ENCODE measurements at regions not wholly inside any gene's neighbourhood (a gene's known extent, or its start where the extent isn't known, plus 50 kb on each side); places are given as distances from the start of the nearest gene placed in this dataset.
"Not testable (repeated sequence)": the region's sequence is repeated elsewhere in the genome, so short reads cannot be mapped to it uniquely, and the experiment has no call there.

DNA sequence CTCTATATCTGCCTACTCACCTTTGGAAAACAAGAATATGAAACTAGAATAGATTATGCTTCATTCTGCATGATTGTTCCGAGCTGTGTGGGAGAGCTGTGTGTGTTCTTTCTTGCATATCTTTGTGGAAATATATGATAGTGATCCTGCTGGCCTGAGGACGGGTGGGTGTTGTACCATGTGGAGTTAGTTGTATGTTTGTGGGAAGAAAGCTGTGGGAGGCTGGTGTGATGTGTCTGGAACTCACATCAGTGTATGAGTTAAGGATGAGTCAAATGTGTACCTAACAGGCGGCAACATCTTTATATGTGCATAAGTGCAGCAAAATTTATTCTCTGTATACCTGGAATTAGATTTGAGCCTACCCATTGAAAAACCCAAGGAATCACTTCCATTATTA is 208.1 kb upstream of the ADGRL3 start:
- WGBS (ENCODE audit: extremely low coverage, insufficient coverage, low lambda C conversion rate) = no CpG with 5 or more reads among the region's 3 CpGs
- Histone ChIP-seq H2BK120ac (ENCODE audit: low read depth, low read length) (no peak overlapping the region), H2BK5ac (ENCODE audit: low read length) (no peak overlapping the region), H3K9ac (ENCODE audit: low read length) (no peak overlapping the region), H3K4me2 (ENCODE audit: low read length) (no peak overlapping the region), H3K56ac (ENCODE audit: low read length) (no peak overlapping the region), H3K4me3 (ENCODE audit: low read length) (no peak overlapping the region), H4K5ac (ENCODE audit: low read length) (no peak overlapping the region), H3K18ac (ENCODE audit: low read length) (no peak overlapping the region), H3K27me3 (ENCODE audit: insufficient read depth, low read length, poor library complexity) (no peaks in the 10 kb centered on the region), H2AK5ac (ENCODE audit: low read length) (no peak overlapping the region), H4K8ac (ENCODE audit: low read depth, low read length) (no peak overlapping the region), H2BK15ac (replicated peaks; ENCODE audit: low read depth) (no peak overlapping the region), H3K79me2 (ENCODE audit: control insufficient read depth, insufficient read depth, low read length) (no peaks in the 10 kb centered on the region), H3K4ac (ENCODE audit: low read depth, low read length) (no peak overlapping the region), H3K79me1 (ENCODE audit: low read length) (no peaks in the 10 kb centered on the region), H3K36me3 (ENCODE audit: control insufficient read depth, insufficient read depth, low read length) (no peaks in the 10 kb centered on the region), H3K27ac (ENCODE audit: low read depth, low read length) (no peak overlapping the region), H3K23ac (ENCODE audit: low read length) (no peak overlapping the region), H3K4me1 (ENCODE audit: control insufficient read depth, low read depth, low read length) (no peaks in the 10 kb centered on the region)
- DNase-seq = no peak

DNA sequence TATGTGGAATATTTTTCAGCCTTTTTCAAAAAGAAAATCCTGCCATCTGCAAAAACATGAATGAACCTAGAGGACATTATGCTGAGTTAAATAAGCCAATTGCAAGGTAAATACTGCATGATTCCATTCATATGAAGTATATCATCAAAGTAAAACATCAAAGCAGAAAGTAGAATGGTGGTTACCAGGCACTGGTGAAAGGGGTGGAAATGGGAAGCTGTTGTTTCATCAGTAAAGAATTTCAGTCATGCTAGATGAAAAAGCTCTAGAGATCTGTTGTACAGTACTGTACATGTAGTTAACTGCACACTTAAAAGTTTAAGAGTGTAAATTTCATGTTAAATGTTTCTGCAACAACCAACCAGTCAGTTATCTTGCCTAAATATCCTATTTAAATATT is 196.8 kb upstream of the ADGRL3 start:
- DNase-seq = no peak
- no peak overlapping the region for H3K27ac ChIP-seq (ENCODE audit: low read depth, low read length)
- H3K27me3 ChIP-seq (ENCODE audit: insufficient read depth, low read length, poor library complexity) = no peaks in the 10 kb centered on the region
- H3K4me2 ChIP-seq (ENCODE audit: low read length) = no peak overlapping the region
- no peaks in the 10 kb centered on the region for H3K79me1 ChIP-seq (ENCODE audit: low read length)
- no peak overlapping the region for H4K5ac ChIP-seq (ENCODE audit: low read length)
- H2BK5ac ChIP-seq (ENCODE audit: low read length) = no peak overlapping the region
- H3K4ac ChIP-seq (ENCODE audit: low read depth, low read length) = no peak overlapping the region
- H3K36me3 ChIP-seq (ENCODE audit: control insufficient read depth, insufficient read depth, low read length) = no peaks in the 10 kb centered on the region
- H2BK120ac ChIP-seq (ENCODE audit: low read depth, low read length) = no peak overlapping the region
- no peak overlapping the region for H2AK5ac ChIP-seq (ENCODE audit: low read length)
- no peak overlapping the region for H2BK15ac ChIP-seq (replicated peaks; ENCODE audit: low read depth)
- H3K9ac ChIP-seq (ENCODE audit: low read length) = no peak overlapping the region
- H3K23ac ChIP-seq (ENCODE audit: low read length) = no peak overlapping the region
- H4K8ac ChIP-seq (ENCODE audit: low read depth, low read length) = no peak overlapping the region
- no peak overlapping the region for H3K56ac ChIP-seq (ENCODE audit: low read length)
- H3K18ac ChIP-seq (ENCODE audit: low read length) = no peak overlapping the region
- no peaks in the 10 kb centered on the region for H3K4me1 ChIP-seq (ENCODE audit: control insufficient read depth, low read depth, low read length)
- H3K4me3 ChIP-seq (ENCODE audit: low read length) = no peak overlapping the region
- no peaks in the 10 kb centered on the region for H3K79me2 ChIP-seq (ENCODE audit: control insufficient read depth, insufficient read depth, low read length)

DNA sequence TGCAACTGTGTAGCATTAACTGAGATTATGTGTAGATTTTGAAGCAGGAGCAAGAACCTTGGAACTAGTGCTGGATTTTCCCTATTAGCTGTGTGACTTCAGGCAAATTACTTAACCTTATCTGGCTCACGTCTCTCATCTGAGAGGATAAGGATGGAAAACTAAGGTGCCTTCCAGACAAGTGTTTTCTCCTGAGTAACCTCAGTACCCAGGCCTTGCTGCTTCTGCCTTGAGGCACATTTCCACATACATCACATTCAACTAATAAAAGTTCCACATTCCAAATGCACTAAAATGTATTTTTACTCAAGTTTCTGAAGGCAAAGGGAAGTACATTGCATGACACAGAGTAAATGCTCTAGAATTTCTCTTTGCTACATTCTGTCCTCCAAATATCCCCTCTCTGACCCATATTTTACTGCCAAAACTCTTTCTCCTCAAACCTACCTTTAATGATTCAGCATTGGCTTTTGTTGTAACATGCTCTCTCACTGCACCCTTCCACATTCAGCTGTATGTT is 195.4 kb upstream of the ADGRL3 start:
- Histone ChIP-seq H3K18ac (ENCODE audit: low read length) (no peak overlapping the region), H2BK120ac (ENCODE audit: low read depth, low read length) (no peak overlapping the region), H3K27me3 (ENCODE audit: insufficient read depth, low read length, poor library complexity) (no peaks in the 10 kb centered on the region), H2BK15ac (replicated peaks; ENCODE audit: low read depth) (no peak overlapping the region), H3K27ac (ENCODE audit: low read depth, low read length) (no peak overlapping the region), H2AK5ac (ENCODE audit: low read length) (no peak overlapping the region), H3K4ac (ENCODE audit: low read depth, low read length) (no peak overlapping the region), H3K79me2 (ENCODE audit: control insufficient read depth, insufficient read depth, low read length) (no peaks in the 10 kb centered on the region), H3K79me1 (ENCODE audit: low read length) (no peaks in the 10 kb centered on the region), H3K9ac (ENCODE audit: low read length) (no peak overlapping the region), H3K36me3 (ENCODE audit: control insufficient read depth, insufficient read depth, low read length) (no peaks in the 10 kb centered on the region), H3K4me2 (ENCODE audit: low read length) (no peak overlapping the region), H3K56ac (ENCODE audit: low read length) (no peak overlapping the region), H4K8ac (ENCODE audit: low read depth, low read length) (no peak overlapping the region), H3K4me1 (ENCODE audit: control insufficient read depth, low read depth, low read length) (no peaks in the 10 kb centered on the region), H2BK5ac (ENCODE audit: low read length) (no peak overlapping the region), H3K4me3 (ENCODE audit: low read length) (no peak overlapping the region), H4K5ac (ENCODE audit: low read length) (no peak overlapping the region), H3K23ac (ENCODE audit: low read length) (no peak overlapping the region)
- DNase-seq = peak; percentile 9
- WGBS (ENCODE audit: extremely low coverage, insufficient coverage, low lambda C conversion rate) = no CpG with 5 or more reads among the region's 1 CpG

DNA sequence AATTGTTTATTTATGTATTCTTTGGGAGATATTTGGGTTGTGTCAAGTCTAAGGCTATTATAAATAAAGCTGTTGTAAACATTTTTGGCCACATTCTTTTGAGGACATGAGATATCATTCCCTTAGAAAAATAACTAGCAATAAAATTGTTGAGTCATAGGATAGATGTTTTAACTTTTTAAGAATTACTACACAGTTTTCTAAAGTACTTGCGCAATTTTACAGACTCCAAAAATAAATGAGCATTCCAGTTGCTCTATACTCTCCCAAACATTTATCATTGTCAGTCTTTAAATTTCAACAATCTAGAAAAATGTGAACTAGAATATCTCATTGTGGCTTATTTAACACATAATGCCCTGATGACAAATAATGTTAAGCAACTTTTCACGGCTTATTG is 189.1 kb upstream of the ADGRL3 start:
- no CpG with 5 or more reads among the region's 2 CpGs for WGBS (ENCODE audit: extremely low coverage, insufficient coverage, low lambda C conversion rate)

DNA sequence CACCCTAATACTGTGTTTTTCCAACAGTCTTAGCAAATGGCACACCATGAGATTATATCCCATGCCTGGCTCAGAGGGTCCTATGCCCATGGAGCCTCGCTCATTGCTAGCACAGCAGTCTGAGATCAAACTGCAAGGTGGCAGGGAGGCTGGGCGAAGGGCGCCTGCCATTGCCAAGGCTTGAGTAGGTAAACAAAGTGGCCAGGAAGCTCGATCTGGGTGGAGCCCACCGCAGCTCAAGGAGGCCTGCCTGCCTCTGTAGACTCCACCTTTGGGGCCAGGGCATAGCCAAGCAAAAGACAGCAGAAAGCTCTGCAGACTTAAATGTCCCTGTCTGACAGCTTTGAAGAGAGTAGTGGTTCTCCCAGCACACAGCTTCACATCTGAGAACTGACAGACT is 188.2 kb upstream of the ADGRL3 start:
- not testable (repeated sequence) for DNase-seq; H3K56ac ChIP-seq (ENCODE audit: low read length); H3K9ac ChIP-seq (ENCODE audit: low read length); H3K4me2 ChIP-seq (ENCODE audit: low read length); H3K27ac ChIP-seq (ENCODE audit: low read depth, low read length); H4K8ac ChIP-seq (ENCODE audit: low read depth, low read length); H2BK5ac ChIP-seq (ENCODE audit: low read length); H2BK120ac ChIP-seq (ENCODE audit: low read depth, low read length); H4K5ac ChIP-seq (ENCODE audit: low read length); H2BK15ac ChIP-seq (replicated peaks; ENCODE audit: low read depth); H2AK5ac ChIP-seq (ENCODE audit: low read length); H3K18ac ChIP-seq (ENCODE audit: low read length); H3K79me2 ChIP-seq (ENCODE audit: control insufficient read depth, insufficient read depth, low read length); H3K36me3 ChIP-seq (ENCODE audit: control insufficient read depth, insufficient read depth, low read length); H3K27me3 ChIP-seq (ENCODE audit: insufficient read depth, low read length, poor library complexity); H3K4me1 ChIP-seq (ENCODE audit: control insufficient read depth, low read depth, low read length); H3K4ac ChIP-seq (ENCODE audit: low read depth, low read length); H3K79me1 ChIP-seq (ENCODE audit: low read length); H3K23ac ChIP-seq (ENCODE audit: low read length); H3K4me3 ChIP-seq (ENCODE audit: low read length)
- no CpG with 5 or more reads among the region's 5 CpGs for WGBS (ENCODE audit: extremely low coverage, insufficient coverage, low lambda C conversion rate)

More for the DNA sequence above, 189.1 kb upstream of the ADGRL3 start:
- Histone ChIP-seq H3K4ac (ENCODE audit: low read depth, low read length) (no peak overlapping the region), H3K23ac (ENCODE audit: low read length) (no peak overlapping the region), H2AK5ac (ENCODE audit: low read length) (no peak overlapping the region), H3K27me3 (ENCODE audit: insufficient read depth, low read length, poor library complexity) (no peaks in the 10 kb centered on the region), H3K36me3 (ENCODE audit: control insufficient read depth, insufficient read depth, low read length) (no peaks in the 10 kb centered on the region), H3K9ac (ENCODE audit: low read length) (no peak overlapping the region), H4K8ac (ENCODE audit: low read depth, low read length) (no peak overlapping the region), H3K18ac (ENCODE audit: low read length) (no peak overlapping the region), H2BK5ac (ENCODE audit: low read length) (no peak overlapping the region), H4K5ac (ENCODE audit: low read length) (no peak overlapping the region), H2BK120ac (ENCODE audit: low read depth, low read length) (no peak overlapping the region), H3K4me3 (ENCODE audit: low read length) (no peak overlapping the region), H3K56ac (ENCODE audit: low read length) (no peak overlapping the region), H3K4me1 (ENCODE audit: control insufficient read depth, low read depth, low read length) (no peaks in the 10 kb centered on the region), H2BK15ac (replicated peaks; ENCODE audit: low read depth) (no peak overlapping the region), H3K4me2 (ENCODE audit: low read length) (no peak overlapping the region), H3K27ac (ENCODE audit: low read depth, low read length) (no peak overlapping the region), H3K79me1 (ENCODE audit: low read length) (no peaks in the 10 kb centered on the region), H3K79me2 (ENCODE audit: control insufficient read depth, insufficient read depth, low read length) (no peaks in the 10 kb centered on the region)
- DNase-seq = no peak

DNA sequence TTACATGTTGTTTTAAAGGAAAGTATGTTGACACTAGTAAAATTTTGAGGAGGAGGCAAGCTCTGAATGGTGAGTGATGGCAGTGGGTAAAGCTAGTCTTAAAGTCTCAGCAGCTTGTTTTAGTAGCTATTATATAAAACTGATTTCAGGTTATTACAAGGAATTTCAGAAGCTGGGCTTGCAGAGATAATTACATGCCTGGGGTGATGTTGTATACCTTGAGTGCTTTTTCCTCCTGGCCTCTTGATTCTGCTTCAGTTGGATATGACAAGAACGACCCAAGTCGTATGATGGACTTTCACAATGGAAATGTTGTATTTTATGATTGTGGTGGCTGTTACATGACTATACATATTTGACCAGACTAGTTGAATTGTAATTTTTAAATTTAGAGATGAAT is 175.5 kb upstream of the ADGRL3 start:
- Histone ChIP-seq H3K4me3 (ENCODE audit: low read length) (no peak overlapping the region), H2BK120ac (ENCODE audit: low read depth, low read length) (no peak overlapping the region), H2BK5ac (ENCODE audit: low read length) (no peak overlapping the region), H3K36me3 (ENCODE audit: control insufficient read depth, insufficient read depth, low read length) (no peaks in the 10 kb centered on the region), H4K8ac (ENCODE audit: low read depth, low read length) (no peak overlapping the region), H3K56ac (ENCODE audit: low read length) (no peak overlapping the region), H3K27me3 (ENCODE audit: insufficient read depth, low read length, poor library complexity) (no peaks in the 10 kb centered on the region), H2AK5ac (ENCODE audit: low read length) (no peak overlapping the region), H3K4me1 (ENCODE audit: control insufficient read depth, low read depth, low read length) (no peaks in the 10 kb centered on the region), H3K79me2 (ENCODE audit: control insufficient read depth, insufficient read depth, low read length) (no peaks in the 10 kb centered on the region), H3K23ac (ENCODE audit: low read length) (no peak overlapping the region), H3K79me1 (ENCODE audit: low read length) (no peaks in the 10 kb centered on the region), H4K5ac (ENCODE audit: low read length) (no peak overlapping the region), H3K27ac (ENCODE audit: low read depth, low read length) (no peak overlapping the region), H3K9ac (ENCODE audit: low read length) (no peak overlapping the region), H3K18ac (ENCODE audit: low read length) (no peak overlapping the region), H3K4ac (ENCODE audit: low read depth, low read length) (no peak overlapping the region), H3K4me2 (ENCODE audit: low read length) (no peak overlapping the region), H2BK15ac (replicated peaks; ENCODE audit: low read depth) (no peak overlapping the region)
- WGBS (ENCODE audit: extremely low coverage, insufficient coverage, low lambda C conversion rate) = no CpG with 5 or more reads among the region's 2 CpGs
- DNase-seq = no peak

Data from mesendoderm (in vitro differentiated cells).